ENCODE measurements at regions not wholly inside any gene's neighbourhood (a gene's known extent, or its start where the extent isn't known, plus 50 kb on each side); places are given as distances from the start of the nearest gene placed in this dataset.
"Not testable (repeated sequence)": the region's sequence is repeated elsewhere in the genome, so short reads cannot be mapped to it uniquely, and the experiment has no call there.

GRCh38 chr1:149228672-149229585 is 125.6 kb upstream of the NBPF9 start:
- H3K4me3 ChIP-seq (ENCODE audit: low read length): not testable (repeated sequence)

- H3K4me3 ChIP-seq (ENCODE audit: low read length): not testable (repeated sequence)
These were observed 126.5 kb upstream of the NBPF9 start for GRCh38 chr1:149229813-149230212.

GRCh38 chr1:149234926-149235914 is 131.9 kb upstream of the NBPF9 start:
- H3K4me3 ChIP-seq (ENCODE audit: low read length): not testable (repeated sequence)

GRCh38 chr1:149237515-149237914 is 134.2 kb upstream of the NBPF9 start:
- not testable (repeated sequence) for H3K4me3 ChIP-seq (ENCODE audit: low read length)

- not testable (repeated sequence) for H3K4me3 ChIP-seq (ENCODE audit: low read length)
These were observed 136.7 kb upstream of the NBPF9 start for GRCh38 chr1:149239897-149240508.

- not testable (repeated sequence) for H3K4me3 ChIP-seq (ENCODE audit: low read length)
These were observed 137.2 kb upstream of the NBPF9 start for GRCh38 chr1:149240530-149240929.

- H3K4me3 ChIP-seq (ENCODE audit: low read length): not testable (repeated sequence)
These were observed 137.9 kb upstream of the NBPF9 start for GRCh38 chr1:149241272-149241671.

- not testable (repeated sequence) for H3K4me3 ChIP-seq (ENCODE audit: low read length)
These were observed 140.2 kb upstream of the NBPF9 start for GRCh38 chr1:149243572-149243971.

- H3K4me3 ChIP-seq (ENCODE audit: low read length): not testable (repeated sequence)
These were observed 141.3 kb upstream of the NBPF9 start for GRCh38 chr1:149244621-149245020.

- H3K4me3 ChIP-seq (ENCODE audit: low read length): not testable (repeated sequence)
These were observed 142.9 kb upstream of the NBPF9 start for GRCh38 chr1:149246212-149246611.

- H3K4me3 ChIP-seq (ENCODE audit: low read length): not testable (repeated sequence)
These were observed 145.3 kb upstream of the NBPF9 start for GRCh38 chr1:149248610-149249009.

- not testable (repeated sequence) for H3K4me3 ChIP-seq (ENCODE audit: low read length)
These were observed 146.6 kb upstream of the NBPF9 start for GRCh38 chr1:149249850-149250467.

- not testable (repeated sequence) for H3K4me3 ChIP-seq (ENCODE audit: low read length)
These were observed 151.8 kb upstream of the NBPF9 start for GRCh38 chr1:149254894-149255847.

- not testable (repeated sequence) for H3K4me3 ChIP-seq (ENCODE audit: low read length)
These were observed 156.9 kb upstream of the NBPF9 start for GRCh38 chr1:149260284-149260683.

GRCh38 chr1:149260736-149261340 is 157.5 kb upstream of the NBPF9 start:
- H3K4me3 ChIP-seq (ENCODE audit: low read length): not testable (repeated sequence)

- not testable (repeated sequence) for H3K4me3 ChIP-seq (ENCODE audit: low read length)
These were observed 163.9 kb upstream of the NBPF9 start for GRCh38 chr1:149267287-149267686.

- not testable (repeated sequence) for H3K4me3 ChIP-seq (ENCODE audit: low read length)
These were observed 165.8 kb upstream of the NBPF9 start for GRCh38 chr1:149269001-149269702.

GRCh38 chr1:149269833-149270232 is 166.5 kb upstream of the NBPF9 start:
- not testable (repeated sequence) for H3K4me3 ChIP-seq (ENCODE audit: low read length)

- not testable (repeated sequence) for H3K4me3 ChIP-seq (ENCODE audit: low read length)
These were observed 171.1 kb upstream of the NBPF9 start for GRCh38 chr1:149274493-149274892.

All from GM08714 (cell line).